ENCODE measurements at regions not wholly inside any gene's neighbourhood (a gene's known extent, or its start where the extent isn't known, plus 50 kb on each side); places are given as distances from the start of the nearest gene placed in this dataset.

DNA sequence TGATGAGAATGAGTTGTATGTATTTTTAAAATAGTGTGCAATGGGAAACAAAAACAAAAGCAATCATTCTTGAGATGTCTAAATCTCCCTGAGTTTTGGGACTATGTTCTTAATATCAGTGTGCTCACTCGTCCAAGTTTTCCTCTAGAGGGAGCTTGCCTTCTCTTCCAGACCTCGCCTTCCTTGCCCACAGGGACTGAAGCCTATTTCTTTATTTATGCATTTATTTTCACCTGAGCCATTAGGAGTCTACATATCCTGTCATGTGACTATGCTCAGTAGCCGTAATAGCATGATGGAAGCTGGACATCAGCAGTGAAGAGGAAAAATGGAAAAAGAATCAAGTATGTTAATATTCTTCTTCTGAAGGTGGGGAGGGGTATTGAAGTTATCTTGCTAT, 131.2 kb downstream of the SH3BGRL2 start:
- H3F3A ChIP-seq (ENCODE audit: insufficient read depth, low read length), result no peaks in the 10 kb centered on the region
- H3K36me3 ChIP-seq (ENCODE audit: insufficient read depth, low read length), result no peaks in the 10 kb centered on the region
- no peak overlapping the region for H3K4me3 ChIP-seq (ENCODE audit: low read depth, low read length, poor library complexity, severe bottlenecking)
- no peaks in the 10 kb centered on the region for H4K20me1 ChIP-seq (ENCODE audit: insufficient read depth, low read length)
- H3K9me2 ChIP-seq (ENCODE audit: low read depth, low read length), result no peaks in the 10 kb centered on the region
- H2AFZ ChIP-seq (ENCODE audit: low read length), result no peak overlapping the region
- no peak overlapping the region for H3K27ac ChIP-seq (ENCODE audit: low read depth, low read length, poor library complexity, severe bottlenecking)
- H3K9me3 ChIP-seq (ENCODE audit: low read length), result no peaks in the 10 kb centered on the region
- no peak overlapping the region for H3K4me2 ChIP-seq (ENCODE audit: low read length)
- H3K79me2 ChIP-seq (ENCODE audit: insufficient read depth, low read length), result no peaks in the 10 kb centered on the region
- no peak for TF ChIP-seq EZH2 (IDR thresholded peaks at IDR 0.05; ENCODE audit: borderline replicate concordance, low read length)
- TF ChIP-seq, protein P1, sequence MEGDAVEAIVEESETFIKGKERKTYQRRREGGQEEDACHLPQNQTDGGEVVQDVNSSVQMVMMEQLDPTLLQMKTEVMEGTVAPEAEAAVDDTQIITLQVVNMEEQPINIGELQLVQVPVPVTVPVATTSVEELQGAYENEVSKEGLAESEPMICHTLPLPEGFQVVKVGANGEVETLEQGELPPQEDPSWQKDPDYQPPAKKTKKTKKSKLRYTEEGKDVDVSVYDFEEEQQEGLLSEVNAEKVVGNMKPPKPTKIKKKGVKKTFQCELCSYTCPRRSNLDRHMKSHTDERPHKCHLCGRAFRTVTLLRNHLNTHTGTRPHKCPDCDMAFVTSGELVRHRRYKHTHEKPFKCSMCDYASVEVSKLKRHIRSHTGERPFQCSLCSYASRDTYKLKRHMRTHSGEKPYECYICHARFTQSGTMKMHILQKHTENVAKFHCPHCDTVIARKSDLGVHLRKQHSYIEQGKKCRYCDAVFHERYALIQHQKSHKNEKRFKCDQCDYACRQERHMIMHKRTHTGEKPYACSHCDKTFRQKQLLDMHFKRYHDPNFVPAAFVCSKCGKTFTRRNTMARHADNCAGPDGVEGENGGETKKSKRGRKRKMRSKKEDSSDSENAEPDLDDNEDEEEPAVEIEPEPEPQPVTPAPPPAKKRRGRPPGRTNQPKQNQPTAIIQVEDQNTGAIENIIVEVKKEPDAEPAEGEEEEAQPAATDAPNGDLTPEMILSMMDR (IDR thresholded peaks at IDR 0.05; ENCODE audit: low read length), result no peak
- H3K9ac ChIP-seq (ENCODE audit: low read length), result no peak overlapping the region
- H3K27me3 ChIP-seq (ENCODE audit: insufficient read depth, low read length), result no peaks in the 10 kb centered on the region
- no peaks in the 10 kb centered on the region for H3K4me1 ChIP-seq (ENCODE audit: insufficient read depth, low read length, severe bottlenecking)

DNA sequence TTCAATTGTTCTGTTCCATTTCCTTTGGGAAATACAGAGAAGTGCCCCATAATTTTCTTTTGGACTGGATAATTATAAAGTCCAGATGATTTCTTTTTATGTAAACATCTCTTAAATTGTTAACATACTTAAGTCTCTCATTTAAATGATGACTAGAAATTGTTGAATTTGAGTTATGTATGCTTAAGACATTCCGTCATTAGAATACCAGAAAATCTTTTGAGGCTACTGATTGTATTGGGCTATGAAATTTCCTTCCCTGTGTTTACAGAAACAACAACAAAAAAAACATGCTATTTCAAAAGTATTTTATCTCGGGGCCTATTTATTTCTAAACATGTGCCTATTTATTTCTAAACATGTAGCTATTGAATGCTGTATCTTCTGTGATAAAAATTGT, 125.4 kb downstream of the SH3BGRL2 start:
- Histone ChIP-seq H3K9me2 (ENCODE audit: low read depth, low read length) (no peaks in the 10 kb centered on the region), H3K27me3 (ENCODE audit: insufficient read depth, low read length) (no peaks in the 10 kb centered on the region), H3K27ac (ENCODE audit: low read depth, low read length, poor library complexity, severe bottlenecking) (no peak overlapping the region), H3K4me1 (ENCODE audit: insufficient read depth, low read length, severe bottlenecking) (no peaks in the 10 kb centered on the region), H3K4me2 (ENCODE audit: low read length) (no peak overlapping the region), H3K79me2 (ENCODE audit: insufficient read depth, low read length) (no peaks in the 10 kb centered on the region), H3K4me3 (ENCODE audit: low read depth, low read length, poor library complexity, severe bottlenecking) (no peak overlapping the region), H3F3A (ENCODE audit: insufficient read depth, low read length) (no peaks in the 10 kb centered on the region), H3K9me3 (ENCODE audit: low read length) (no peaks in the 10 kb centered on the region), H4K20me1 (ENCODE audit: insufficient read depth, low read length) (no peaks in the 10 kb centered on the region), H2AFZ (ENCODE audit: low read length) (no peak overlapping the region), H3K36me3 (ENCODE audit: insufficient read depth, low read length) (no peaks in the 10 kb centered on the region), H3K9ac (ENCODE audit: low read length) (no peak overlapping the region)
- TF ChIP-seq, protein P1 (IDR thresholded peaks at IDR 0.05; ENCODE audit: low read length), result no peak
- no peak for TF ChIP-seq EZH2 (IDR thresholded peaks at IDR 0.05; ENCODE audit: borderline replicate concordance, low read length)

DNA sequence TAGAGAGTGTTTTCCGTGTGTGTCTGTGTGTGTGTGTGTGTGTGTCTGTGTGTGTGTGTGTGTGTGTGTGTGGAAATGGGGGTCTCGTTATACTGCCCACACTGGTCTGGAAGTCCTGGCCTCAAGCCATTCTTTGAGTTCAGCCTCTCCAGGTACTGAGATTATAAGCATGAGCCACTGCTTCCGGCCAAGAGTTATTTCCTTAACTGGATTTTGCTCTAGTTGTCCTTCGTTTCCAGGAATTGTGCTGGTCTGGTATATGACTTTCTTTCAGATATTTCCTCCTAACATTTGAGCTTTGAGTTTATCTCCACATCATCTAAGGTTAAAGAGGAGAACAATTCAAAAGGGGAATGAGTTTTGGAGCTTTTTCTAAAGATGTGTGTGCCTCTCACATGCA, 124.8 kb downstream of the SH3BGRL2 start:
- TF ChIP-seq, protein P1 (IDR thresholded peaks at IDR 0.05; ENCODE audit: low read length), result no peak
- TF ChIP-seq EZH2 (IDR thresholded peaks at IDR 0.05; ENCODE audit: borderline replicate concordance, low read length), result no peak
- Histone ChIP-seq H3K9me2 (ENCODE audit: low read depth, low read length) (no peaks in the 10 kb centered on the region), H2AFZ (ENCODE audit: low read length) (no peak overlapping the region), H3K4me2 (ENCODE audit: low read length) (no peak overlapping the region), H4K20me1 (ENCODE audit: insufficient read depth, low read length) (no peaks in the 10 kb centered on the region), H3K4me1 (ENCODE audit: insufficient read depth, low read length, severe bottlenecking) (no peaks in the 10 kb centered on the region), H3F3A (ENCODE audit: insufficient read depth, low read length) (no peaks in the 10 kb centered on the region), H3K36me3 (ENCODE audit: insufficient read depth, low read length) (no peaks in the 10 kb centered on the region), H3K9me3 (ENCODE audit: low read length) (no peaks in the 10 kb centered on the region), H3K79me2 (ENCODE audit: insufficient read depth, low read length) (no peaks in the 10 kb centered on the region), H3K27ac (ENCODE audit: low read depth, low read length, poor library complexity, severe bottlenecking) (no peak overlapping the region), H3K27me3 (ENCODE audit: insufficient read depth, low read length) (no peaks in the 10 kb centered on the region), H3K4me3 (ENCODE audit: low read depth, low read length, poor library complexity, severe bottlenecking) (no peak overlapping the region), H3K9ac (ENCODE audit: low read length) (no peak overlapping the region)
